Stimulated activated naive CD8-positive, alpha-beta T cell treated with anti-CD3 and anti-CD28 coated beads, Interleukin-15, Interleukin-2, amounts not matched to agents 100 ng/mL and 50 ng/mL, for 24 hours (primary cell): ENCODE measurements at regions not wholly inside any gene's neighbourhood (a gene's known extent, or its start where the extent isn't known, plus 50 kb on each side); places are given as distances from the start of the nearest gene placed in this dataset.

Experiments used
- H3K27ac Mint-ChIP-seq: one replicate; pipeline ENCODE4 v1.8.0; 2021; ENCODE audit warnings: mild to moderate bottlenecking, mixed read lengths
- H3K27me3 Mint-ChIP-seq: one replicate; pipeline ENCODE4 v1.8.0; 2021; ENCODE audit warnings: mixed read lengths
- H3K36me3 Mint-ChIP-seq: one replicate; pipeline ENCODE4 v1.8.0; 2021; ENCODE audit warnings: low read depth, mixed read lengths
- H3K4me1 Mint-ChIP-seq: one replicate; pipeline ENCODE4 v1.8.0; 2021; ENCODE audit warnings: low read depth, mixed read lengths
- H3K4me3 Mint-ChIP-seq: one replicate; pipeline ENCODE4 v1.8.0; 2021; ENCODE audit warnings: mild to moderate bottlenecking, mixed read lengths
- H3K9me3 Mint-ChIP-seq: one replicate; pipeline ENCODE4 v1.8.0; 2021; ENCODE audit warnings: mixed read lengths

DNA sequence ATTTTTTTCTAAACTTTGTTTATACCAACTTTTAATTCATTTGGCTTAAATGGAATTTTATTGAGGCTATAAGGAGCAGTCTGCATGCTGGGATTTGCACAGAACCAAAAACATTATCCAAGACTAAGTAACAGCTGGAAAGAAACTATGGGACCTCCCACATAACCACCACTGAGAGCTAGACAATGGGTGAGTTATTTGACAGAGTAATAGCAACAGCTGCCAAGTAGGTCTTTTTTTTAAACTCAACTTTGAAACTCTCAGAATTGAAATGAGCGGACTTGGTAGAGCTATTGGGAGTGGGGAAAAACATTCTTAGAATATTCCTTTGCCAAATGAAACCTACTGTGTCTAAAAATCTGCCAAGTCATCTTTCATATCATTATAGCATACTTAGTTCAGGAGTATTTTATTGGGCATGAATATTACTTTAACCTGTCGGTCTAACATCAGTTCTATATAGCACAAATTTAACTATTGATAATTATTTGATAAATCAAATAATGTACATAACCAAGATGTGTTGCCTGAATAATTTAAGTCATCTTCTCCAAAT is 1428.0 kb downstream of the PCDH7 start:
- Mint-ChIP-seq H3K4me1 (no peaks in the 10 kb centered on the region), H3K9me3 (peaks cover 6% of the 10 kb centered on the region), H3K4me3 (no peak overlapping the region), H3K27ac (no peak overlapping the region), H3K27me3 (no peaks in the 10 kb centered on the region), H3K36me3 (no peaks in the 10 kb centered on the region)

DNA sequence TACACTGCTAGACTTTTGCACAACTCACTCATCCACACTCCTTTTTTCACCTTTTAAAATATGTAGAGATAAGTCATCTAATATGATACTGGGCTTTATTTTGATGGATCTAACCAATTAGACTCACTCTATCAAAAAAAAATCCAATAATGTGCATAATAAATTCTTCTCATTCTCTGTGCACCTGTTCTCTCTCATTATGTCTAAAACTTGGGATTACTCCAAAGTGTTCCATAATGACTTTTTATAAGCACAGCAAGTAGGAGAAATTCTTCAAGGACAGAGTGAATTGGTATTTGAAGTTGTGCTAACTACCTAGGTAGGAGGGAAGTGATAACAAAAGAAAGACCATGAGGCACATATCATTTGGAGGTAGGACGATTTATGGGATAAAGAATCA is 1438.8 kb downstream of the PCDH7 start:
- peaks cover 20% of the 10 kb centered on the region for H3K9me3 Mint-ChIP-seq
- H3K27ac Mint-ChIP-seq: no peak overlapping the region
- H3K36me3 Mint-ChIP-seq: no peaks in the 10 kb centered on the region
- H3K27me3 Mint-ChIP-seq: no peaks in the 10 kb centered on the region
- no peak overlapping the region for H3K4me3 Mint-ChIP-seq
- H3K4me1 Mint-ChIP-seq: no peaks in the 10 kb centered on the region

DNA sequence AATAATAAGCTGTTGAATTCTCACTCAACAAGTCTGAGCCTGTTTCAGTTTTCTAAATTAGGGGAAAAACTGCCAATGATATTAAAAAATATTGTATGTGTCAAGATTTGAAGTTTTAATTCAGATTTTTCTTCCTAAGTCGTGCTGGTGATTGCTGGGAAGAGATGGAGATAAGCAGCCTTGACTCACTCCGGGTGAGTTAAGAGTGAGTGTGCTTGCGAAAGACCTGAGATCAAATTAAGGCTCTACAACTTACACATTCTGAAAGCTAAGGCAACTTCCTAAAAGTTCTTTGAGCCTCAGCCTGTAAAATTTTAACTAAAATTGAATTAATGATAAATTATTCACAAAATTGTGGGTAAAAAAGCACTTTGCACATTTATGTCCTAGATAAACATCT is 1441.2 kb downstream of the PCDH7 start:
- Mint-ChIP-seq H3K4me3 (no peak overlapping the region), H3K36me3 (no peaks in the 10 kb centered on the region), H3K4me1 (no peaks in the 10 kb centered on the region), H3K27ac (no peak overlapping the region), H3K9me3 (peaks cover 8% of the 10 kb centered on the region), H3K27me3 (no peaks in the 10 kb centered on the region)

DNA sequence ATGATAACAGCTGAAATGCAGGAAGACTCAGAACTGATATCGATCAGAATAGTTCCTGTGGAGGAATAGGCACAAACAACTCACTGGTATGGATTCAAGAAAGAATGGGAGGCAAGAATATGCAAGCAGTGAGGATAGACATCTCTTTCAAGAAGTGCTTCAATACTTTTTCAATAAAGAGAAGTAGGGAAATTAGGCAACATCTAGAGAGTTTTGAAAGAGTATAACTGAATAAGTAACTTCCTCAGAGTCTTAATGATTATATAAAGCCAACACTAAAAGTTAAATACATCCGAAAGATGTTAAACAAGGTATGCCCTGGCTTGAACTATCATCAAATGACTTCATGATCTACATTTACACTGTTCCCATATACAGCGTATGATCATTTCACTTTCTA is 1443.0 kb downstream of the PCDH7 start:
- no peaks in the 10 kb centered on the region for H3K27me3 Mint-ChIP-seq

DNA sequence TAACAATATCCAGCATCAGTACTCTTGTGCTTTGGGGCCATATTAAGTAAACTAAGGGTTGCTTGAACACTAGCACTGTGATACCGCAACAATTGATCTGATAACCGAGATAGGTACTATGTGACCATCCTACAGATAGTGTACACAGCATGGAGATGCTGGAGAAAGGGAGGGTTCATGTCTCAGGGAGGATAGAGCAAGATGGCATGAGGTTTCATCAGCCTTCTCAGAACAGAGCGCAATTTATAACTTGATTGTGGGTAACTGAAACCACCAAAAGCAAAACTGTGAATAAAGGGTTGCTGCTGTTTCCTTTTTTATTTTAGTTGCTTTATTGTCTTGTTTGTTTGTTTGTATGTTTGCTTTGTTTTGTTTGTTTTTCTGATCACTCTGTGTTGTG is 1449.7 kb downstream of the PCDH7 start:
- Mint-ChIP-seq H3K9me3 (peaks cover 21% of the 10 kb centered on the region), H3K36me3 (no peaks in the 10 kb centered on the region), H3K4me3 (no peak overlapping the region), H3K4me1 (no peaks in the 10 kb centered on the region), H3K27me3 (no peaks in the 10 kb centered on the region), H3K27ac (no peak overlapping the region)

More for the DNA sequence above, 1443.0 kb downstream of the PCDH7 start:
- H3K36me3 Mint-ChIP-seq: no peaks in the 10 kb centered on the region
- no peak overlapping the region for H3K27ac Mint-ChIP-seq
- H3K4me1 Mint-ChIP-seq: no peaks in the 10 kb centered on the region
- H3K4me3 Mint-ChIP-seq: no peak overlapping the region
- peaks cover 17% of the 10 kb centered on the region for H3K9me3 Mint-ChIP-seq

DNA sequence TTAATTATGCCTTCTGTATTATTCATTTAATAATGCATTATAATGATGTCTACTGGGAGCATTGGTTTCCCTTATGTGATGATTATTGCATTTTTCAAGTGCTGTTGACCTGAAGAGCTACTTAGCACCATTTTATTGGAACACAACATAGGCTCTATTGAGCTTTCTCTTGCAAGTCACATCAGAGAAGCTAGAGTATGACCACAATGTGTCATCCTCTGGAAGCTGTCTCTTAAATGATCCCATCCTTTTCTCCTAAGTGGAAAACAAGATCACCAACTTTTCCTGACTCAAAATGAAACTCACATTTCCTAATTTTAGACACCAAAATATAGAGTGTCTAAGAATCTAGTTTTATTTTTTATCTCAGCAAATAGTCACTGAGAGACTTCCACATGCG is 1451.9 kb downstream of the PCDH7 start:
- H3K27ac Mint-ChIP-seq: no peak overlapping the region
- H3K4me1 Mint-ChIP-seq: no peaks in the 10 kb centered on the region
- peaks cover 19% of the 10 kb centered on the region for H3K9me3 Mint-ChIP-seq
- H3K36me3 Mint-ChIP-seq: no peaks in the 10 kb centered on the region
- H3K4me3 Mint-ChIP-seq: no peak overlapping the region
- no peaks in the 10 kb centered on the region for H3K27me3 Mint-ChIP-seq

DNA sequence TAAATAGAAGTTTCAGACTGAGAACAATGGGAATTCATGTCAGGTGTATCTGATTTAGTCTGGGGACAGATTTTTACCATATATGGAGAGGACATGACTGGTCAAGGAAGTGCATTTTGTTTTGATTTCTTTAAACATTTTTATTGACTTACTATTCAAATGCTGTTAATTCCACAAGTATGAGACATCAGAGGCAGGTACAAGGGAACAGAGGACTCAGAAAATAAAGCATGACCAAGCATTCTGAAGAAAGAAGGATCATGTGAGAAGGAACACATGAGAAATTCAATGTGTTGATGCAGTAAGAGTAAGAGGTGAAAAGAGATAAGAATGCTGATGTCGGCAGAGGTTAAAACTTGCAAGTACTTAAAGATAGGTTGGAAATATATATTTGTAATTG is 1452.6 kb downstream of the PCDH7 start:
- Mint-ChIP-seq H3K36me3 (no peaks in the 10 kb centered on the region), H3K9me3 (peaks cover 16% of the 10 kb centered on the region), H3K4me1 (no peaks in the 10 kb centered on the region), H3K27me3 (no peaks in the 10 kb centered on the region), H3K4me3 (no peak overlapping the region), H3K27ac (no peak overlapping the region)

DNA sequence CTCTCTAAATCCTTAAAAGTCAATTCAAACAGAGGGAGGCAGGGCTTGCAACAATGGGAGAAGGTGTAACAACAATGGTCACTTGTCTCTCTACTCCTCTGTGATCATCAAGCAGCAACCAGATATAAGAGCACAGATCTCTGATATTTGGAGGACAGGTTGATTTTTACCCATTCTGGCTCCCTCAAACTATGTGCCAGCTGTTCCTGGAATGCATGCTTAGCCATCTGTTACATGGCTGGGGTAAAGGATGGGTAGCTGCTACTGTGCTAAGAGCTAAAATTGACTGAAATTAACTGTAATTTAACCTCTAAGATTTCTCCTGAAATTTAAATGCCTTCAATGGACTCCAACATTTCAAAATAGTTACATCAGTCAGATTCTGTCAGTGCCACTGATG is 1459.9 kb downstream of the PCDH7 start:
- Mint-ChIP-seq H3K4me1 (no peaks in the 10 kb centered on the region), H3K36me3 (no peaks in the 10 kb centered on the region), H3K9me3 (peaks cover 15% of the 10 kb centered on the region), H3K4me3 (no peak overlapping the region), H3K27me3 (no peaks in the 10 kb centered on the region), H3K27ac (no peak overlapping the region)

DNA sequence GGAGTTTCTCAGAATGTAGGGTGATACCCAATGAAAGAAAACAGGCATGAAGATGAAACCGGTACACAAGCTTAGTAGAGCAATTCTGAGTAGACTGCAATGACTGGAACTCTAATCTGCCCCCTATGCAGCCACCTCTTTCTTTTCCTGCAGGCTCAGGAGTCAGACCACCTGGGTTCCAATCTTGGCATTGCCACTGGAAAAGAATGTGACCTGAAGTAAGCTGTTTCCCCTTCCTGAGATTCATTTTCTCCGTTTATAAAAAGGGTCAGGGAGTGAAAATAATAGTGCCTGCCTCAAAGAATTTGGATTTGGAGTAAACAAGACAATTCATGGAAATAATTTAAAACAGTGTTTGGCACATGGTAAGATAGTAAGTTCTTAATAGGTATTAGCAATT is 1464.0 kb downstream of the PCDH7 start:
- no peaks in the 10 kb centered on the region for H3K27me3 Mint-ChIP-seq
- peaks cover 12% of the 10 kb centered on the region for H3K9me3 Mint-ChIP-seq
- H3K27ac Mint-ChIP-seq: no peak overlapping the region
- no peaks in the 10 kb centered on the region for H3K36me3 Mint-ChIP-seq
- no peak overlapping the region for H3K4me3 Mint-ChIP-seq
- no peaks in the 10 kb centered on the region for H3K4me1 Mint-ChIP-seq

DNA sequence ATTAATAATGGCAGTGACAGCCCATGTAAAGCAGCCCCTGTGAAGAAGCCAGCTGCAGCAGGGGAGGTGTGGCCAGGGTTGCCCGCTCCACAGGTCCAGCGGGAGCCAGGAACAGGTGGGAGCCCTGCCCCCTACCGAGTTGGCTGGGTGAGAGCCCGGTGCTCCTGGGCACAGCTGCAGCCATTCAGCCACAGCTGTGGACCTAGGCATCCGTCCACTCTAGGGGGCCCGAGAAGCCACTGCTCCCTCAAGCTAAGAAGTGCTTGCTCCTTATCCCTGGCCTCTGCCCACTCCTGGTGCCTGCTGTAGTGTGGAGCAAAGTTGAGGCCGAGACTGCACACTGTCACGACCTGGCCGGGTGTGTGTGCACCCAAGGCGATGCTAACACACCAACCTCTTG is 1469.0 kb downstream of the PCDH7 start:
- Mint-ChIP-seq H3K4me3 (no peak overlapping the region), H3K27me3 (no peaks in the 10 kb centered on the region), H3K9me3 (peaks cover 2% of the 10 kb centered on the region), H3K4me1 (no peaks in the 10 kb centered on the region), H3K27ac (no peak overlapping the region), H3K36me3 (no peaks in the 10 kb centered on the region)

DNA sequence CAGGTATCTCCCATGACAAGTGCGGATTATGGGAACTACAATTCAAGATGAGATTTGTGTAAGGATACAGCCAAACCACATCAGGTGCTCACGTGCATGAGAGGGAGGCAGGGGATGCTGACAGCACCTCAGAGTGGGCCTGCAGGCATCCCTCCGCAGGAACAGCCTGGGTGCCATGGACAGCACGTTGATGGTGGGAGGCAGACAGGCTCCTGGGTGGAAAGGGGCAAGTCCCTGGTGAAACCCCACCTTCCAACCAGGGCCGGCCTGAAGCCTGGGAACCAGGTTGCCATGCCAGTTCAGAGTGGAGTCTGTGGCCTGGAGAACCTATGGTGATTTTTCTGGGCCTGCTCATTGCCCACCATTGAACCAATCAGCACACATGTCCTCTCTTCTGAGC is 1469.6 kb downstream of the PCDH7 start:
- Mint-ChIP-seq H3K27ac (no peak overlapping the region), H3K9me3 (peaks cover 3% of the 10 kb centered on the region)

DNA sequence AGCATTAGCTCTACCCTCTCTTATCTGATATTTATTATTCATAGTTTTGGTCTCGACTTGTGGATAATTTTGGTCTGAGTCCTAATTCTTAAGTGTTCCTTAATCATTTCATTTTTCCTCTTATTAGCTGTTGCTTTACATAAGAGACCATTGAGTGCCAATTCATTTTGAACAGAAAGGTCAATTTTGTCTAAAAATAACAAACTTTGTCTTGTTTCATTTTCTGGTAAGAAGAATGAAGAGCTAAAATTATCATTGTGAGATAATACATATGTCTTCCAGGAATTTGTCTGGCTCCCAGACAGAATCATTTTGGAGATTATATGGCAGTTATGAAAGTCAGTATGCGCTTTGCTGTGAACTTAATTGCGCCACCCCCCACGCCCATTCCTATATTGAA is 1471.8 kb downstream of the PCDH7 start:
- no peak overlapping the region for H3K4me3 Mint-ChIP-seq
- H3K36me3 Mint-ChIP-seq: no peaks in the 10 kb centered on the region
- no peak overlapping the region for H3K27ac Mint-ChIP-seq
- no peaks in the 10 kb centered on the region for H3K27me3 Mint-ChIP-seq
- peaks cover 3% of the 10 kb centered on the region for H3K9me3 Mint-ChIP-seq
- H3K4me1 Mint-ChIP-seq: no peaks in the 10 kb centered on the region

More for the DNA sequence above, 1469.6 kb downstream of the PCDH7 start:
- H3K4me1 Mint-ChIP-seq: no peaks in the 10 kb centered on the region
- H3K36me3 Mint-ChIP-seq: no peaks in the 10 kb centered on the region
- H3K27me3 Mint-ChIP-seq: no peaks in the 10 kb centered on the region
- no peak overlapping the region for H3K4me3 Mint-ChIP-seq

DNA sequence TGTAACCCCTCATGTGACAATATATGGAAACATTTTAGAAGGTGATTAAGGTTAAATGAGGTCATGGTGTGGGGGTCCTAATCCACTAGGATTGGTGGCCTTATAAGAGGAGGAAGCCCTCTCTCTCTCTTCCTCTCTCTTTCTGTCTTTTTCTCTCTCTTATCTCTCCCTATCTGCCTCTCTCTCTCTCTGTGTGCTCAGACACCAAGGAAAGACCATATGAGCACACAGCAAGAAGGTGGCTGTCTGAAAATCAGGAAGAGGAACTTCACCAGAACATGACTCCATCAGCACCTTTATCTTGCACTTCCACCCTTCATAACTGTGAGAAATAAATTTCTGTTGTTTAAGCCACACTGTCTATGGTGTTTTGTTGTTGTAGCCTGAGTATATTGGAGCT is 1472.2 kb downstream of the PCDH7 start:
- Mint-ChIP-seq H3K36me3 (no peaks in the 10 kb centered on the region), H3K4me1 (no peaks in the 10 kb centered on the region), H3K27ac (no peak overlapping the region), H3K27me3 (no peaks in the 10 kb centered on the region), H3K4me3 (no peak overlapping the region), H3K9me3 (peaks cover 3% of the 10 kb centered on the region)

DNA sequence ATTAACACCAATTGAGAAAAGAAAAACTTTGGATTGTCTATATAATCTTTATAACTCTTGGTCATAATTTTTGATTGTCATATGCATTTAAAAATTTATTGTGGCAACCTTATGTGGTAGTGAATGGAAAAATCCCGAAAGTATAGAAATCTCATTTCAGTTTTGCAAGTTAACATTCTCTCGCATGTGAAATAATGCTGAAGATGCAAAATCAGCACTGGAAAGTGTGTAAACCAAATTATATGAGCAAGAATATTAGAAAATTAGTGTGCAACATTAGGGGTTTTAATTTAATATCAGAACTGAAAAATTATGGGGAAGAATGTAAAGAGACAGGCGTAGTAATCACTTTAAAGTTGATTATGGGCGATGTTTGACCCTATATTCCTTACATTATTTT is 1472.8 kb downstream of the PCDH7 start:
- H3K4me1 Mint-ChIP-seq: no peaks in the 10 kb centered on the region
- H3K4me3 Mint-ChIP-seq: no peak overlapping the region
- no peaks in the 10 kb centered on the region for H3K36me3 Mint-ChIP-seq
- peaks cover 3% of the 10 kb centered on the region for H3K9me3 Mint-ChIP-seq
- no peaks in the 10 kb centered on the region for H3K27me3 Mint-ChIP-seq
- H3K27ac Mint-ChIP-seq: no peak overlapping the region

DNA sequence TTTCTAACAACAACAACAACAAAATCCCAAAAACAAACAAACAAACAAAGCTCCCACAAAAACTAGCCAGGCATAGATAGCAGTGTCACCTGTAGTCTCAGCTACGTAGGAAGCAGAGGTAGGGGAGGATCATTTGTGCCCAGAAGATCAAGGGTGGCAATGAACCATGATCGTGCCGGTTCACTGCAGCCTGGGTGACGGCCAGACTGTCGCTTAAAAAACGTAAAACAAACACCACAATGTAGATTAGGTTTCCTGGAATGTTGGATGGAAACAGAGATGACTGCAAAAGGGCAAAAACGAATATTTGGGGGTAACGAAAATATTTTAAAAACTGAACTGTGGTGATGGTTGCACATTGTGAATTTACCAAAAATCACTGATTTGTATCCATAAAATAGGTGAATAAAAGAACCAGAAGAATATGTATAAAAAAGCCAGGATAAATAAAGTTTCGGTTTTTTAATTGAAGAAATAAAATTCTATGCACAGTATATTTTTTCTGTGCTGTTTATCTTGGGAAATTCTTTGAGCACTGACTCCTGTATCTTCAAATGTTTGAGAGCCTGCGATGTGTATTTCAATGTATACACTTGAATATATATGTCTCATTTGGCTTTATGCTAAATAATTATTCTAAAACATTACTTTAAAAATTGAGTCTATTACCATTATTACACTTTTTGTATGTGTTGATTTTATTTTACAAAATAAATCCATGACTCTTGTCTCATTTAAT is 1477.0 kb downstream of the PCDH7 start:
- Mint-ChIP-seq H3K9me3 (peaks cover 3% of the 10 kb centered on the region), H3K27ac (no peak overlapping the region), H3K4me3 (no peak overlapping the region), H3K27me3 (no peaks in the 10 kb centered on the region), H3K4me1 (no peaks in the 10 kb centered on the region), H3K36me3 (no peaks in the 10 kb centered on the region)

DNA sequence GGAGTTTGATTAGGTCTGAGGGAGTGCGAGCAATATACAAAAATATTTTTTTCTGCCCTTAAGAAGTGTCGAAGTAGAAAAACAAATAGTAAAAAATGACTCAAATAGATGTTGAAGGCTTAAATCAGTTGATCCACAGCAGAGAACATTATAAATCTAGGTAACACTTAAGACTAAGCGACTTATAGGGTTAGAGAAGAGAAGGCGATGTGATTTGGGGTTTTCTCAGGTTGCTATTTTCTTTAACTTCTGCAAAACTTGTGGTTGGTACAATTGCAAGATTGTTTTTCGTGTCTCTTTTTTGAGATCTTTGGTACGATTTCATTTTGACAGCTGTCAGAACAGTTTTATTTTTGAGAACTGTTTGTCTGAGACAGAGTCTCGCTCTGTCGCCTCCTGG is 1479.5 kb downstream of the PCDH7 start:
- Mint-ChIP-seq H3K36me3 (no peaks in the 10 kb centered on the region), H3K4me1 (no peaks in the 10 kb centered on the region), H3K4me3 (no peak overlapping the region), H3K9me3 (peaks cover 5% of the 10 kb centered on the region), H3K27me3 (no peaks in the 10 kb centered on the region), H3K27ac (no peak overlapping the region)
